Stimulated activated CD8-positive, alpha-beta memory T cell treated with anti-CD3 and anti-CD28 coated beads, Interleukin-4, amount 100 ng/mL, for 4 hours (primary cell): ENCODE measurements at regions not wholly inside any gene's neighbourhood (a gene's known extent, or its start where the extent isn't known, plus 50 kb on each side); places are given as distances from the start of the nearest gene placed in this dataset.
"Not testable (repeated sequence)": the region's sequence is repeated elsewhere in the genome, so short reads cannot be mapped to it uniquely, and the experiment has no call there.

Experiments
- DNase-seq, 2 donors: peaks; one replicate each; pipeline ENCODE4 v3.0.0-alpha.2; 2020; ENCODE audit warnings: low read depth in 2 of 2, low spot score in 1 of 2

DNA sequence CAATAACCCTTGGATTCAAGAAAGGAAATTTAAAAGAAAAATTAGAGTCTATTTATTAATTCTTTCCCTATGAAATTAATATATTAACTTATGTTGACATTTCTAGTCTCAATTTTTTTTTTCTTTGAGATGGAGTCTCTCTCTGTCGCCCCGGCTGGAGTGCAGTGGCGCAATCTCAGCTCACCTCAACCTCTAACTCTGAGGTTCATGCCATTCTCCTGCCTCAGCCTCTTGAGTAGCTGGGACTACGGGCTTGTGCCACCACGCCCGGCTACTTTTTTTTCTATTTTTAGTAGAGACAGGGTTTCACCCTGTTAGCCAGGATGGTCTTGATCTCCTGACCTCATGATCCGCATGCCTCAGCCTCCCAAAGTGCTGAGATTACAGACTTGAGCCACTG lies 411.7 kb upstream of the GRAMD2B start:
- not testable (repeated sequence) for DNase-seq

DNA sequence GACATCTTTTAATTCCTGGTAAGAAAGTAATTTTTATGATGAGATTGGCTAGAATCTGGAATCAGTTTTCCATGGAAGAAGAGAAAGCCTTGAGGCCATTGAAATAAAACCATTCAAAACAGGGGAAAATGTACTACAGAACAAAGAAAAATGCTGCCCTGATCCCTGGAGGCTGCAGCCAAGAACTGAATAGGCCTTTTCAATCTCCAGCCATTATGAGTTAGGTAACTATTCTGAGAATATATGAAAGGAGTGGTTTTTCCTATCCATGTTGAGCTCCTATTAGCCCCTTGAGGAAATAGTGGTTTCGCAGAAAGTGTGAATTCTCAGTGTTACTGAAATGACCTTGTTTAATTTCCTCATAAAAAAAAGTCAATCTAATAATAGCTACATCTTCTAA lies 408.5 kb upstream of the GRAMD2B start:
- DNase-seq = no peak

DNA sequence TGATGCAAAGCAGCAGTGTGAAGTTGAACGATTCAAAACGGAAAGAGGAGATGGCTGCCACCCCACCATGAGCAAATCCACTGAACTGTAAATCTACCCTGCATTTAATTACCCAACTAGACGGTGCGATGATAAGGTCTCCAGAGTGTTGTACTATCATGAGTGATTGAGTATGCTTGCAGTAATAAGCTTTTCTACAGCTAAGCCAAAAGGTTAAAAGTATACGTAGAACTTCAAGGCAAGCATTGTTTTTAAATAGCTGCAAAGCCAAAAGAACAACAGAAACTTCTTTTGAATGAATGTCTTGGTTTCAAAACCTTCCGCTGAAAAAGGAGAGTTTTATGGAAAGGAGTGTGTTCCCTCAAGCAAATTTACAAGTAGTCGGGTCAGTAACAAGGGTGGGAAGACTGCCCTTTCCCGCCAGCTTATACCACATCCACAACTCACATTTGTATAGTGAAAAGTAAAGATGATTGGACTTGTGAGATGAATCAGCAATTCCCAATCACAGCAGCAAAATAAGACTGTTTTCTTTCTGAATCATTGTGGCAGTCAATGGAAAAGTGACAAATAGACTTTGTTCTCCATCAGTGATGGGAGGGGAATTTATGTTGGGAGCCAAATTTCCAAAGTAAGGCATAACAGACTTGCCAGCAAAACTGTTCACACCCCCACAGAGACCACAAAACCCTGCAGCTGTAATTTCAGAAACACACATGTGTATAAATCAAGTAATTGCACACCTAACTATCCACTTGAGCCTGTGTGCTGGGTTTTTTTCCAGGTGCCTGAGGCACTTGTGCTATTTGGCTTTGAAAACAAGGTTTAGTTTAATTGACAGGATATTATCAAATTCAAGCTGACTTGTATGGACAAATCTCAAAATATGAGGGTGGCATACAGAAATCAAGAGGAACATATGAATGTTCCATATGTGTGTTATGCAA lies 407.7 kb upstream of the GRAMD2B start:
- no peak for DNase-seq

DNA sequence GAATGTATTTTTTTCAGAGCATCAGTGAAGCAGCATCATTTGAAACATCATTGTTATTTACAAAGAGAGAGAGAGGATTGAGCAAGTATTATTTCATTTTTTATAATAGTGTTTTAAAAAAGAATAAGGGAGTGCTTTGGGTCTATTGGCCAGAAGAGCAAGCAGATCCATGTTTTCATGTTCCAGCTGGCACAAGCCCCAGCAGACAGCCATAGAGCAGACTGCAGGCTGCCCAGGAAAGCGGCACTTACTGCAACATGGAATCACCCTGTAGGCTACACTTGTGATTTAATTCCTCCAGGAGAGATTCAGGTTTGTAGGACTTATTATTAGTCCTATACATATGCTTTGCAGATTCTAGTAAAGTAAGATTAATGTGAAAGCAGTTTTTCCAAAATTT lies 407.0 kb upstream of the GRAMD2B start:
- DNase-seq = no peak

DNA sequence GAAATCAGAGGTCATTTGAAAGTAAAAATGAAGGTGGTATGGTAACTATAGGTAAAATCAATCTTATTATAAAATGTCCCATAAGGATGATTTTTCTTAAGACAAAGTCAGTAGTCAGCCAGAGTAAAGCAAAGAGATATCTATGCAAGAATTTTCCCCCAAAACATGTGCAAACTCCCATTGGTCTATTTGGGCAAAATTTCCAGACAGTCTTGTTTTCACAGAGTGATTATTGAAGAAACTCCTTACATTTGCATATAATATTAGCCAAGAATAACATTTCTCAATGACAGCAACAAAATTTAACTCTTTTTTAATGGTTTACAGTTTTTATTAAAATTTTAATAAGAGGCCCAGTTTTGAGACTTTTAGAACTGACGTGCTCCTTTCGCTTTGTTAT lies 406.1 kb upstream of the GRAMD2B start:
- DNase-seq = no peak

DNA sequence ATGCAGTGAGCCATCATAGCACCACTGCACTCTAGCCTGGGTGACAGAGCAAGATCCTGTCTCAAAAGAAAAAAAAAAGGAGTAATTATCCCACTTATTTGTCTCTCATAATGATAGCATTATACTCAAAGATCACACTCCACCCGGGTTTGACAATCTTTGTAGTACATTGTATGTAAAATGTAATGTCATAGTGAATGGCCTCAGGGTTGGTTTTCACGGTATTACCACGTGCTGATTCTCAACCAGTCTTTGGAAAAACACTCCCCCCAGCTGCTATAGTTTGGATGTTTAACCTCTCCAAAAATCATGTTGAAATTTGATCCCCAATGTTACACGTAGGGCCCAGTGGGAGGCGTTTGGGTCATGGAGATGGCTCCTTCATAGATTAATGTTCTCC lies 402.4 kb upstream of the GRAMD2B start:
- no peak for DNase-seq

DNA sequence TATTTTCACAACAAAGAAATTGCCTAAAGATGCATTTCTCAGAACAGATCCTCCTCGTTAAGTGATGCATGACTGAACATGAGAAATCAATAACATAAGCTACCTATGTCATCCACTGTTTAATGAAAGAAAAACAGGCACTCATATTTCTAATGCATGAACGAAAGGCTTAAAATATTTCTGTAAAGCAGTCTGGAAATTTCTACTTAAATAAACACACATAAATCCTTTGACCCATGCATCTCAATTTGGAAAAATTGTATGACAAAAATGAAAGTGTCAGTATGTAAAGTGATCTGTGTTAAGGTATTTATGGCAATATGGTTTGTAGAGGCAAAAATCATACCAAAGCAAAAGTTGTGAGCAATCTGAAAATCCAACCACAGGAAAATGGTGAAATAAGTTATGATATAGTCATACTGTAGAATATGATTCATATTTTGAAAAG lies 399.2 kb upstream of the GRAMD2B start:
- no peak for DNase-seq

DNA sequence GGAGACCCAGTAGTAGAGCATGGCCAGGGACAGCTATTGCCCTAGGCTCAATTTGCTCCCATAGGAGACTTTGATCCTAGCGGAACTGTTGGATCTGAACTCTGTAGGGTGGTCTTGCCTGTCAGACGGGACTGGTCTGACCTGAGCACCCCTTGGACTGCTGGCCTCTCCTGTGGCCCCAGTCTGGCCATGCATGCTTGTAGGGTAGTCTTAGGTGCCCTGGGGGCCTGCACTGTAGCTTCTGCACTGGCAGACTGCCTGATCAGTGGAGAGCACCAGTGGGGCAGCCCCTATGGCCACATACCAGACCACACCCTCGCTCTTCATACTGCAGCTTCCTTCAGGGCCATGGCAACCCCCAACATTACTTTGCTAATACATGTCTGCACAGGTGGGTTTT lies 396.1 kb upstream of the GRAMD2B start:
- DNase-seq = no peak

DNA sequence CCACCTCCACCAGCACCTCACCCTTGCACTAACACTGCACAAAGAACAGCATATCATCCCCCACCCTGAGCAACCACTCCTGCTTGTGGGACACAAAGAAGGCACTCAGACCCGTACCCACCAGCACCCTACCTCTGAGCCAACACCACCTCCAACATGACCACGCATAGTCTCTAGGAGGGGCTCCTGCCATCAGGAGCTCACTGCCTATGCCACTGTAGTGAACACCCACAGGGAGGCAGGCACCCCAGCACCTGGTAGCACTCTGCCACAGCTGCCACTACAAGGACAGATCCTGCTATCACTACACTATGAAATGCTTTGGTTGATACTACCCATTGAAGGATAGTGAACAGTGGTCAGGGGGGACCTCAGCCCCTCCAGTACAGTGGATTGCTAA lies 395.6 kb upstream of the GRAMD2B start:
- DNase-seq = no peak

DNA sequence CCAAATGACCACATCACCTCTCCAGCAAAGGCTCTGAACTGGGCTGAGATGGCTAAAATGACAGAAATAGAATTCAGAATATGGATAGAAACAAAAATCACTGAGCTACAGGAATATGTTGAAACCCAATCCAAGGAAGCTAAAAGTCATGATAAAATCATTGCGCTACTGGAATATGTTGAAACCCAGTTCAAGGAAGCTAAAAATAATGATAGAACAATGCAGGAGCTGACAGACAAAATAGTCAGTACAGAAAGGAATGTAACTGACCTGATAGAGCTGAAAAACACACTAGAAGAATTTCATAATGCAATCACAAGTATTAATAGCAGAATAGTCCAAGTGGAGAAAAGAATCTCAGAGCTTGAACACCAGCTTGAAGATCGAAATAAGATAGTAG lies 394.9 kb upstream of the GRAMD2B start:
- DNase-seq = no peak

DNA sequence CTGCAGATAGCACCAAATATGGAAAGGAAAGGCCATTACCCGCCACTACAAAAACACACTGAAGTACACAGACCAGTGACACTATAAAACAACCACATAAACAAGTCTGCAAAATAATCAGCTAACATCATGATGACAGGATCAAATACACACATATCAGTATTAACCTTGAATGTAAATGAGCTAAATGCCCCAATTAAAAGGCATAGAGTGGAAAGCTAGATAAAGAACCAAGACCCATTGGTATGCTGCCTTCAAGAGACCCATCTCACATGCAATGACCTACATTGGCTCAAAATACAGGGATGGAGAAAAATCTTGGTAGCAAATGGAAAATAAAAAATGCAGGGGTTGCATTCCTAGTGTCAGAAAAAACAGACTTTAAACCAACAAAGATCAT lies 393.9 kb upstream of the GRAMD2B start:
- DNase-seq = not testable (repeated sequence)

DNA sequence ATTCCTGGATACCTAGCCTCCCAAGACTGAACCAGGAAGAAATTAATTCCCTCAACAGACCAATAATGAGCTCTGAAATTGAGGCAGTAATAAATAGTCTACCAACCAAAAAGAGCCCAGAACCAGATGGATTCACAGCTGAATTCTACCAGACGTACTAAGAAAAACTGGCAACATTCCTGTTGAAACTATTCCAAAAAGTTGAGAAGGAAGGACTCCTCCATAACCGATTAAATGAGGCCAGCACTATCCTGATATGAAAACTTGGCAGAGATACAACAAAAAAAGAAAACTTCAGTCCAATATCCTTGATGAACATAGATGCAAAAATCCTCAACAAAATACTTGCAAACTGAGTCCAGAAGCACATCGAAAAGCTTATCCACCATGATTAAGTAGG lies 392.5 kb upstream of the GRAMD2B start:
- DNase-seq = no peak

DNA sequence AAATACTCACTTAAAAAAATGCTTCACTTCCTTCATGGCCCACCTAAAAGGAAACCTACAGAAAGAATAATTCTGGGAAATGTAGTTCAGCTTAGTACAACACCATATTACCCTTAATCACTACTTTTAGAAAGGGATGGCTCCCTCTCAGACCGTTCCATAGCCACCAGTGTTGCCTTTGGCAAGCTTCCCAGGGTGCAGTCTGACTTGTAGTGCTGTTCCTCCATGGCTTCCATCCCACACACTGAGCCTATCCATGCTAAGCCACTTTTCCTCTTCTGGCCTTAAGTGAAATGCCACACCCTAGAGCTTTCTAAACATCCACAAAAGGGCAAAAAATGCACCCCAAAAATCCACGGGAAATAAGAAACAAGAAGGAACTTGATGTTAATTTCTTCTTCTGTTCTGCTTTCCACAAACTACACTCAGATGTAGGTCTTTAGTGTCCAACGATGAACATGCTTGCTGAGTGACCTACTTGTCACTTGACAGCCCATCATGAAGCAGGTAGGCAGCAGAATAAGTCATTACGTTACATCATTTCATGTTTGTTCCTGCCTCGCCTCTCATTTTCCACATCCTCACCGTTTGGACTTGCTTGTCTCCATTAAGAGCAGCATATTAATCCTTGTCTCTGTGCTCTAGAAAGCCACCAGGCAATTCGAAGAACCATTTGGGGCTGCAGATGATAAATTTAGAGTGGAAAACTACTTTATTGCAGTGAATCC lies 391.1 kb upstream of the GRAMD2B start:
- no peak for DNase-seq

DNA sequence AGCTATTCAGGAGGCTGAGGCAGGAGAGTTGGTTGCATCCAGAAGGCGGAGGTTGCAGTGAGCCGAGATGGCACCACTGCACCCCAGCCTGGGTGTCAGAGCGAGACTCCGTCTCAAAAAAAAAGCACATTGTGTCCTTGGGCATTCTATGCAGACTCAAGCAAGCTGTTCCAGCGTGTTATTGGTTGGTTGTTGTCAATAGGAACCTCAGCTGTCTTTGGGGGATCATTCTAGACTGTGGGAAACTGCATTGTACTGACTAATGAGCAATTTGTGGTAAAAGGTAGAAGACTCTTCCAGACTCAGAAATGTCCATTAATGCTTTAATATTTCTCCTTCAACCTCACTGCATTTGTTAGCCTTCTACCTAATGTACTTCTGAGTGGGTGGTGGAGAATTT lies 379.5 kb upstream of the GRAMD2B start:
- no peak for DNase-seq

DNA sequence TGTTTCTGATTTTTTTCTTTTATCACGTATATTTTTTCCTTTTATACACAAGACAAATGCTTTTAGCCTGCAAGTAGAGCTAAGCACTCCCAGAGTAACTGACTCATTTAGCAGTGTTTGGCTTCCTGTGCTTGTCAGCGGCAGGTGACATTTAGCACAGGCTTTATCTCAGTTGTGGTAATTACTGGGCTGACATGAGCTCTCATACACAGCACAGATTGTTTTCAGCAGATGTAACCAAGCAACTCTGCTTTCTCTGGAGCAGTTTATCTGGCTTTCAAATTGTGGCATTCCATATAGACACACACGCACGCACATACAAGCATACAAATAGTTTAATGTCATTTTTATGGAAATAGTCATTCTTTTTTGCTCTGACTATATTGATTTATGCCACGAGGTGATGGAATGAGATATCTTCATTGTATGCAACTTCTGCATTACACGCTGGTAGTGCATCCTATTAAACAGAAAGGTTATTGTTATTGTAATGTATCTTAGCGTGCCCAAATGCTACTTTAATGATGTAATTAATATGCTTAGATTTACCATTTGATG lies 379.0 kb upstream of the GRAMD2B start:
- no peak for DNase-seq

DNA sequence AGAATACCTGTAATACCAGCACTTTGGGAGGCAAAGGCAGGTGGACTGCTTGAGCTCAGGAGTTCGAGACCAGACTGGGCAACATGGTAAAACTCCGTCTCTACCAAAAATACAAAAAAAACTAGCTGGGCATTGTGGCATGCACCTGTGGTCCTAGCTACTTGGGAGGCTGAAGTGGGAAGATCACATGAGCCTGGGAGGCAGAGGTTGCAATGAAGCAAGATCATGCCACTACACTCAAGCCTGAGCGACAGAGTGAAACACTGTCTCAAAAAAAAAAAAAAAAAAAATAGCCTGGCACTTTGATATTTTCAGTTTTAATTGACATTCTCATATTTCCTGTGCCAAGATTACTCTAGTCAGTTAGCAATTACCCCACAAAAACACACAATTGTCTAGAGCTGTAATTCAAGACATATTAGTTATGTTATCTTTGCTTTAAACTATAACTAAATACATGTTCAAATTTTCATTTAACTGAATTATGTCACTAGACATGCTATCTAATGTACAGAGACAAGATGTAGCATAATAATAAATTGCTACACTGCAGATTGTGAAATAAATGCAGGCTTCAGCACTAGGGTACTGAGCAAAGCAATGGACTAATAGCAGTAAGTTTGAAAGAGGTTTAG lies 378.2 kb upstream of the GRAMD2B start:
- no peak for DNase-seq

DNA sequence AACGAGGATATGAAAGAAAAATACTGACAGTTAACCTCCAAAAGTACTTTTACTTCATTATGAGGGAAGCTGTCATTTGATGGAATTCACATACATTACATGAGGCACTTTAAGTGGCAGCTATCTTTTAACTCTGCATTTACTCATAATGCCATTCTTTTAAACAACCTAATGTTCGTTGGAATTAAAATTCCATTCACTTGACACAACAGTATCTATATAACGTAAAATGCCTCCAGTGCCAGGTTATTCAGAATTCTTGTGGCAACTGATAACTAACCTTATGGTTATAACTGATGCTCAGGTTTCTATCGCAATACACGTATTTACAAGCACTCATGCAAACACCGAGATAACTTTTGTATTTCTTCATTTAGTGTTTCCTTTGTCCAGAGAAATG lies 376.9 kb upstream of the GRAMD2B start:
- no peak for DNase-seq

DNA sequence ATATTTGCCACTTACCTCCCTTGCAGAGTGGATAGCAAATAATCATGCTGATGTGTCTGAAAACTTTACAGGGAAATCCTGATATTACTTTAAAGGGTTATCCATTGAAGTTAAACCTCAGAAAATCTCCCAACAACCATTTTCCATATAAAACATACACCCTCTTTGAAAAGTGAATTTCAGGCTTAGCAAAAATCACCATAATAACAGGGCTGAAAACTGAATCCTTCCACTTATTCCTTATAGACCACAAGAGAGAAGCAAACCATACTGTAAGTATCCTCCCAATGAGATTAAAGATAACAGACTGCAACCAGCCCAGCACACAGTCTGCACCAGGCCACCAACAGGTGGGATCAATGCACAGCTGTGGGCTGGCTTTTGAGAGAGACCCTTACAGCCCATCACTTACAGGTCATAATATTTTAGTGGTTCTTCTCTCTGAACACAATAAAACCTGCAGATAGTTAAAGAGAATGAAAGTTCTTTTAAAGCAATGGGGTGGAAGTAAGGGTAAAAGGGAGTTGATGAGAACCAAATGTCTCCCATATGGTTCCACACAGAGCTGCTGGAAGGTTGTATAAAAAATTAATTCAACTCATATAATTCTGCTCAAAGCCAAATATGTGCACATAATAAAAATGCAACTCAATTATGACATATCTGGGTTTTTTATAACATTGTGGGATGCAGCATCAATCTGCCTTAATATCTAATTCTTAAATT lies 376.2 kb upstream of the GRAMD2B start:
- DNase-seq = no peak

DNA sequence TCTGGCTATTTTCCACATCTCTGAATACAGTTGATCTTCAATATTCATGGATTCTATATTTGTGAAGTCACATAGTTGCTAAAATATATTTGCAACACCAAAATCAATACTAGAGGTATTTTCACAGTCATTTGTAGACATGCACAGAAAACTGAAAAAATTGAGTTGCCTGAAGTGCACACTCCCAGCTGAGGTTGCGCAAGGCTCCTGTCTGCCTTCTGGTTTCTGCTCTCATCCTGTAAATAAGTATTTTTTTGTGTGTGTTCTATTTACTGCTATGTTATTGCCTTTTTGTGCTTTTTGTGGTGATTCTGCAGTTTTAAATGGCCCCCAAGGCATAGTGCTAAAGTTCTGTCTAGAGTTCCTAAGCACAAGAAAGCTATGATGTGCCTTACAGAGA lies 371.1 kb upstream of the GRAMD2B start:
- no peak for DNase-seq

DNA sequence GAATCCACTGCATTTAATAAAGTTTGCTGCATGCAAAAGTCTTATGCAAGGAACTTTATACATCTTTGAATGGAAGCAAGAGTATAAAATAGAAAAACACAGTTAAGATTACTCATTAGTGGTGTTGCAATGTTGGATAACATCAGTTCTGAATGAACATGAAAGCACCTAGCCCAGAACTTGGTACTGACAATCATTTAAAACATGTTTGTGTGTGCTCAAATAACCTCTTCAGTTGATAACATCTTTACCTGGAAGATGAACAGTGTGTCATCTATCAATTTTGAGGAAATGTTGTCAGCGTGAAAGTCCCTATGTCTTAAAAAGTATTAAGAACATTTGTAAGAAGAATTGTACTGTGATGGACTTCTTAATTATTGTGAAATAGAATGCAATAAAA lies 370.4 kb upstream of the GRAMD2B start:
- no peak for DNase-seq

DNA sequence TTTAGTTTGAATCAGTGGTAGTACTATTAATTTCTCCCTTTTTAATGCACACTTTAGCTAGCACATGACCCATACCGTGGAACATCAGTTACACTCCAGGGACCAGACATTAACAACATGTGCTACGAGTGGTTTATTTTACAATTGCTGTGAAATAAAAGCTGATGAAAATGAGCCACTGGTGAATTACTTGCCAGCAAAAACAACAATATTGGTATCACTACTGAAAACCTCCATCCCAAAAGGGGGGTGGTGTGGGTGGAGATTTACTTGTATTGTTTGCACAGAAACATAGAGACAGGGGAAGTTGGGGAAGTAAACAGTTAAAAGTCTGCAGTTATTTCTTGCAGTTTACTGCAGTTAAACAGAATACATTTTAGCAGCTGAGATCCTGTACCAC lies 369.6 kb upstream of the GRAMD2B start:
- no peak for DNase-seq
